Stimulated activated CD4-positive, alpha-beta T cell treated with anti-CD3 and anti-CD28 coated beads, Interleukin-12 subunit alpha, Interleukin-12 subunit beta, amount 100 ng/mL, for 48 hours (primary cell): ENCODE measurements at regions not wholly inside any gene's neighbourhood (a gene's known extent, or its start where the extent isn't known, plus 50 kb on each side); places are given as distances from the start of the nearest gene placed in this dataset.

Experiments
- DNase-seq, 3 donors: peaks; one replicate each; pipeline ENCODE4 v3.0.0-alpha.2; 2020; ENCODE audit warnings: low read depth in 2 of 3, low spot score in 1 of 3

DNA sequence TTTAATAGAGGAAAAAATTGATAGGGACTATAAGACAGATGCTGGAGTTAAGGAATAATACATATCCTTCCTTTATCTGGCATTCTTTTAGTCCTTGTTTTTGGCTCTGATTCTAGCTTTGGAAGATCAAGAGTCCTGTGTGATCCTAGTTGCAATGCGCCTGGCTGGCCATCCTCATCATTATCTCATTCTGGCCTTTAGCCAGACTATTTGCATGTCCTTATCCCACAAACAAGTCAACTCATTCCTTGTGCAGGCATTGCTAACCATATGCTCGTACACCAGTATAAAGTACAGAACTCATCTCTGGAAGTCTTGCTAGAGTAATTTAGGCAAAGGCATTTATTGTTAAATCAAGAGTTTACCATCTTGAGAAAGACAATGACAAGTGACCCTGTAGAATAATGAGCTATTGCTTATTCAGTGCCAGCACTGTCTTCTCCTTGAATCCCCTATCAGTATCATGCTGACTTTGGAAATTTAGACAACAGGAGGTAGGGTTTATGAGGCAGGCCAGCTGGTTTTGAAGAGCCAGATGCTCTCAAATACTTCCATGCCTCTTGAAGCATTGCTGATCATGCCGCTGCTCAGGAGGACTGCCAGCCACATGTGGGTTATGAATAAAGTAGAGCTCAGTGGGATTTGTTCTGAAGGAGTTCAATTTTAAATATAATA, 1730.3 kb upstream of the TENM3 start:
- no peak for DNase-seq

DNA sequence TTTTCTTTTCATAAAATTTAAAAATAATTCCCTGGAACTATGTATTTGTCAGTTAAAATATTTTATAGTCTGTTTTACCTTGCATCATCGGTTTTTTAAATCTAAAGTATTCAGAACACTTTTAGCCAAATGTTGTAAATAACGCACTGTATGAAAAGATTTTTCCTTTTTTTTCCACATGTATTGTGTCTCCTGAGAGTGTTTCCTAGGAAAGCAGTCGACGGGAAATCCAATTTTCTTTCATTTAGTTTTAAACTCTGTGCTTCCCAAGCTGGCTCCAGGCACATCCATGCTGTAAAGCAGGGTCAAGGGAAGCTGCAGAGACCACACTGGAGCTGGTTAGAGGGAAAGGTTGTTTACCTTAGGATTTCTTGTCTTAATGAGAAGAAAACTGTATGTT, 1724.3 kb upstream of the TENM3 start:
- no peak for DNase-seq

DNA sequence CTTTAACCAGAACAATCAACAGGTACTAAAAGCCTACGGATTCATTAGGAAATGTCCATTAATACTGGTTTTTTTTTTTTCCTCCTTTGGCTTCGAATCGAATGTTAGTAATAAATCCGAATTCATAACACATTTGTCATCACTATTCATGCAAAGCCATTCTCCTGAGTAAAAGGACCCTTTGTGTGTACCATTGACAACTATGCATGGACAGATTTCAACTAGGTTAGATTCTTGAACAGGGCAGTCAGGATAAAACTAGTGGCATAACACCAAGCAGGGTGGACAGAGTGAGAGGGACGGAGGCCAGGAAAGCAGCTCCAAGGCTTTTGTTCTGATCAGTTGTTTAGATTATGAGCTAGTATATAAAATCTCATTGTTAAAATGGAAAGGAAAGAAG, 1722.0 kb upstream of the TENM3 start:
- DNase-seq: no peak

DNA sequence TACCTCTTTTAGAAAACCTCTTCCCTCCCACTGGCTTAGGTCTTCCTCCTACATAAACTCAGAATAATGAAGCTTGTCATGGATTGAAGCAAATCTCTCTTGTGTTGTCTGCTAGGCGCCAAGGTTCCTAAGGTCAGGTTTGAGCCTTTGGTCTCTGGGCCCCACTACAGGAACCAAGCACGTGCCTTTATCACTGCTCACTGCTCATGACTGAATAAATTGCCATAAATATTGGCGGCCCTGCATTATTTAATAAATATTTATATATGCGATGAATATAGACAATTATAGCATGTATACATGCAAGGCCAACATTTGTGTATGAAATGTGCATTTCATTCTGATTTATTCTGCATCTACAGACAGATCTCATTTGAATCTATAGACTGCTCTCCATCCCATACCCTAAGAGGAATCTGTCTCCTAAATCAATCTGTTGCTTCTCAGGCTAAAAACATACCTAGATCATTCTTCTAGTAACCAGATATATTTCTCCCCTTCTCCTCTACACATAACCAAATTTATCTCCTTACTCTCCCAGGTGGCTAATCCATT, 1717.6 kb upstream of the TENM3 start:
- DNase-seq: no peak

DNA sequence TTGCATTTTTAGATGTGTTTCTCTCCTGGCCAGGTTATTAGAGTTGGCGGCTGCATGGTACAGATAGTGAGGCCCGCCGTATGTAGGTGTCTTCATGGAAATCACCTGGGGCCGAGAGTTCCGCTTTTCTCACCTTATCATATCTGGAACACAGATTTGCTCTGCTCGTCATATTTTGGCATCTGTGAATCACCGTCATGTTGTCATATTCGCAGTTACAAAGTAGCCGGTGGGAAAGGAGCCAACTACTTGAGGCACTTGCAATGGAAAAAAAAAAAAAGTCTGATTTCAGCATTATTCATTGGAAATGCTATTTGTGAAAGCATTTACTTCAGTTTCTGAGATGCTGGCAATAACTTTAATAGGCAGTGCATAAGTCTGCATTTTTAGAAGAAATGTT, 1715.2 kb upstream of the TENM3 start:
- no peak for DNase-seq

DNA sequence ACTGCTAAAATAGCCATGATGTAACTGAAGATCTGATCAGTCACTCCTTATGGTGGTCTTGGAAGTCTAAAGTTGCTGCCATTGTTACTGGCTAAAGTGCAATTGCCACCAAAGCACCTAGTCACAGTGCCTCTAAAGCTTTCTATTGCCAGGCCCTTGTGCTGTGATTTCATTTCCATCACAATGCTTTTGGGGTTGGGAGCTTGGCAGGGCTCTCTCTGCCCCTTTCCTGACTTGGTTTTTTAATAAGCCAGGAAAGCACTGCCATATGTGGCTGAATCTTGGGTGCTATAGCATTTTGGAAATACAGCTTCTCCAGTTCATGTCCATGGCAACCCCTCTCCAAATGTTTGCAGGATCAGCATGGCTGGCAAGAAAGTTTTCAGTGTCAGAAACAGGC, 1712.4 kb upstream of the TENM3 start:
- no peak for DNase-seq

DNA sequence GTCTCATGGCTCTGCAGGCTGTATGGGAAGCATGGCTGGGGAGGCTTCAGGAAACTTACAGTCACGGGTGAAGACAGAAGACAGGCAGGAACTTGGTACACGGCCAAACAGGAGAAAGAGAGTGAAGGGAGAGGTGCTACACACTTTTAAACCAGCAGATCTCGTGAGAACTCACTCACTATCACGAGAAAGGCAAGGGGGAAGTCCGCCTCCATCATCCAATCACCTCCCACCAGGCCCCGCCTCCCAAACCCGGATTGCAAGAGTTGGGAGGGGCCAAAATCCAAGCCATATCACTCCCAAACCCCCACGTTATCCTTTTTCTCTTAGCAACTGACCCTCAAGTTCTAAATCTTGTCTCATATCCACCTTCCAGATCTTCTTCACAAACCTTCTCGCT, 1710.5 kb upstream of the TENM3 start:
- no peak for DNase-seq

DNA sequence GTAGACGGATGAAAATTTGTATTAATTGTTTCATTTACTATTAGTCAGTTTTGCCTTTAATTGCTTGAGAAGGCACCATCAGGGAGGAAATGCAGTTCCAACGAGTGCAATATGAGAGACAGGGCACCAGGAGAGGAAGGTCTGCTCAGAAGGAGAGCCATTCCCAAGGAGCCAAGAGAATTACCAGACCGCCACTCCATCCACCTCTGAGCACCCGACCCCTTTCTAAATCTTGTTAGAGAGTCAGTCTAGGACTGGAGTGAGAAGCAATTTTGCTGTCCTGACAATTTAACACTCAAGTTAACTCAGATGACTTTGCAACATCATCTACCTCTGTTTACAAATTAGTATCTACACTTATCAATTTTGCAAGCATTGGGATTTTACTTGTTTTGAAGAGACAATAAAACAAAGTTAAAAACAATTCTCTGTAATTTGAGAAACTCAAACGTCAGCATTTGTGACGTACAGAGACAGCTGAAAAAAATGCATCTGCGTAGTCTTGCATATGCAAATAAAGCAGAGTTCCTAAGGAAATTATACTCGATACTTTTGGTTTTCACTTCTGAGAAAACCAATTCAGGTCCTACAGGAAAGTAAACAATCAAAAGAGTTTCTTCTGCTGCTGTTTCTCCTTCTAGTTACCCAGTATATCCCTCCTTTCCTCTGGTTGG, 1704.7 kb upstream of the TENM3 start:
- DNase-seq: no peak

DNA sequence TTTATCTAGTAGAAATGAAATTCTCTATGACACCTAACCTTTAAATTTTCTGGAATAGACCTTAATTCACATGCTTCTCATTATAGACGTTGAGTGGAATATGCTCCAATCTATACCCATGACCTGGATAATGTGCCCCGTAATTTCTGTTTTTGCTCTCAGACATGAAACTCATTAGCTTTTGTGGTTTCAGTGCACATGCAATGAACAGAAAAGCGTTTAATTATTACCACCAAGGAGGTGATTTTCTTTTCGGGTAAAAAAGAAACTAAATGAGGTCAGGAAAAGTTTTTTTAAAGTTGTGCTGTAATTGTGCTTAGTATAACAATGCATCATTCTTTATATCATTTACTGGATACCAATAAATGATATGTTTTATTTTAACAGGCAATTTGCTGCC, 1703.9 kb upstream of the TENM3 start:
- DNase-seq: no peak

DNA sequence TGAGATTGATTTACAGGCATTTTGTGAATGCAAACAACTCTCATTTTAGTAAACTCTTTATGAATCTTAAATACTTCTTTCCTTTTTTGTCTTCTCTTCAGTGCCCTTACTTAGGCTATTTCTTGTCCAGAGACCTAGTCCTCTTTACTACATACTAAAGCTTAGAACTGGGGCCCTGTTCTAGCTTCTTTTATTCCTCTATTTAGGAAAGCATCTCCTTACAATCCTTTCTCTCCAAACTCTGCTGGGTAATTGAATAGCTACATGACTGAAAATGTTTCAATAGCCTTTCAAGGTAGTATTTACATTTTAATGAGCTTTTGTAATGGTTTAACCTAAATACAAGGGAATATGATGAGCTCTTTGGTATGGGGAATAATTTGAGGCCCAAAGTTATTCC, 1701.5 kb upstream of the TENM3 start:
- DNase-seq: no peak

DNA sequence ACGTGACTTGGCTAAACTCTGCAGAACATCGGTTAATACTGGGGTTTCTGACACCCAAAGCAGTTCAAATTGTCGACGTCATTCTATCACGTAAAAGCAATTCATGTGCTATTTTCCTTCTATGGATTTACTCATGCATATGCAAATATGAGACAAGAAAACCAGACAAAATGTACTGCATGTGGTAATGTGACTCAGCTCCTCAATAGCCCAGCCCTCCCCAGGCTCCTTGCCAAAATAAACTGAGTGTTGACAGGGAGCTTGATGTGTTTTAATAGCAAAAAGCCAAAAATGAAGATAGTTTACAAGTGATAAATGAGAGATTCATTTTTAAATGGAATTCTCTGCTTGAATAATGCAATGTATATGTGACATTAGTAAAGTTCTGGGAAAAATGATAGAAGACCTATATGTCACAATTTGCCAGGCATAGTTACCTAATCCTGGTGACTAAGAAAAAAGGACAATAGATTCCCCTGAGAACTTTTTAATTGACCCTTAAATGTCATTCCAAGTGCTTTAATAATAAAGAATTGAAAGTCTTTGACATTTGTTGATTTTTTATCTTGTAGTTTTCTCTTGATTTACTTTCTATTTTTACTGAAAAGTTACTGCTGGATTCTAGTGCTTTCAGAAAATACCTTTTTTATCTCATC, 1700.6 kb upstream of the TENM3 start:
- no peak for DNase-seq

DNA sequence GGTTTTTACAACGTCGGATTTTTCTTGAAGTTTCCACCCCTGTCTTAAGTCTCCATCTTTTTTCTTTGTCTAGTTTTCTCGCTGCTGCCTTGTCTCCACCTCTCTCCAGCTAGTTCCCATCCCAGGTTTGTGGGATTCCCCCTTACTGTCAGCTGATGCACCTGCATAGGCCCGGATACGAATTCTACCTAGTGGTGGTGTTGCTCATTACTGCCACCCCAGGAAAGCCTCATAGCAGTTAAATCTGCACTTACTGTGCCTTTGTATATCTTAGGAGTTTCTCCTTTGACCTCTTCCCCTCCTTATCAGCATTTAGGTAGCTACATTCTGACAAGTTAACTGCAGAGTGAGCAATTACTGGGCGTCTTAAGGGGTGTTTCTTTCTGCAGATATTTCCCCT, 1693.1 kb upstream of the TENM3 start:
- no peak for DNase-seq

DNA sequence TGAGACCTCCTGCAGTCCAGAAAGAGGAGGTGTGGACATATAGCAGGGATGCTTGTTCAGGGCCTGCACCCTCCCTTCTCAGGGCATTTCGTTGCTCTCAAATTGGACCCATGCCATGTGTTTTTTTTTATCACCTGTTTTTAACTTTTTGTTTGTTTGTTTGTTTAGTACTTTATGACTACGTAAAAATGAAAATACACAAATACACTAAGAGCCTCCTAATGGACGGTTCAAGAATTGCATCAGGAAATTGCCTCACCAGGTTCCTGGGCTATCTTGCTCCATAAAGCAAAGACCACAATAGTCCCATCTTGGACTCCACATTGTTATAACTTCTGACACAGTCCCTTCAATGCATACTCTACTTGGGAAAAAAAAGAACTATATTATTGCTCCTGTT, 1685.9 kb upstream of the TENM3 start:
- DNase-seq: no peak

DNA sequence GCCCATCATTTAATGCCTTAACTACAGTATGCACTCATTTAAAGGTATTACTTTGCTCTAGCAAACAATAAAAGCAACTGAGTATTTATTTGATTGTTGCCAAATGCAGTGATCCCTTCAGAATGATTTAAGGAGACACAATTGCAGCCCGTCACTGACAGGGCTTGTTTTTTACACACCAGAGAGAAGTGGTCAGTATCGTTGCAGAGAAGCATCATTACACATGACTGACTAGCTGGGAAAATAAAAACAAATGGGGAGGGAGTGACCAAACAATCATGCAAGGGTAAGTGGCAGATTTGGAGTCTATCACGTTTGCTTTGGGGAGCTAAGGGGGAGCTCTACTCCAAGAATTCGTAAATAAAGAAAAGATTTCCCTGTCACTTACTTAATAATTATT, 1685.3 kb upstream of the TENM3 start:
- no peak for DNase-seq

DNA sequence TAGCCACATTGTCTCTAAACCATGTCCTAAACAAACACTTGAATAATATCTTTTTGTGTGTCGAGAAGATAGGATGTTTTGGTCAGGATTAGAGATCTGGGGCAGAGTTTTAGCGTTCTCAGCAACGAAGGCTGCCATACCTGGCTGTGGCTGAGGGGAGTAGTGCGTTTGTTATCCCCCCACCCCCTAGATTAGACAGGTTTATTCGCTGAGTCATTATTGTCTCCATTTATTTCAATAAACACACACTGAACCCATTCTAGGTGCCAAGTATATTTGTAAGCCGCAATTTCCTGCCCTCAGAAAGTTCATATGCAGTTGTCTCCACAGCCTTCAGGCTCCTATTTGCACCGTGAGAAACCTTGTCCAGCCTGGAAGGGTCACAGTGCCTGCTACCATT, 1684.8 kb upstream of the TENM3 start:
- DNase-seq: no peak

DNA sequence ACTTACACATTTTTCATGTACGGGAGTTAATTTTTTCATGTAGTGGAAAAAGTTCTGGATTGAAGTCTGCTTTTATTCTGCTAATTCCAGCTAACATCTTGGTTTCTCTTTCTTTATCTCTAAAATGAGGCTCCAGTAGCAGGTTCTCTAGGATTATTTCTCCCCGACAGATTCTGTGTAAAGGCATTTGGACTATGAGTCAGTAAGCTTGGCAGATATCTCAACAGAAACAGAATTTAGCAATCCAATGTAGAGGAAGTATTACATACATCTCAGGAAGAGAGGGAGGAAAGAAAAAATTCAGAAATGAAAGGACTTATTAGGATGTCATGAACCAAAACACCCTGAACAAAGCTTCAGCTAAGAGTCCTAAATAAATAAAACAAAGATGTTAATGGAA, 1682.3 kb upstream of the TENM3 start:
- no peak for DNase-seq

DNA sequence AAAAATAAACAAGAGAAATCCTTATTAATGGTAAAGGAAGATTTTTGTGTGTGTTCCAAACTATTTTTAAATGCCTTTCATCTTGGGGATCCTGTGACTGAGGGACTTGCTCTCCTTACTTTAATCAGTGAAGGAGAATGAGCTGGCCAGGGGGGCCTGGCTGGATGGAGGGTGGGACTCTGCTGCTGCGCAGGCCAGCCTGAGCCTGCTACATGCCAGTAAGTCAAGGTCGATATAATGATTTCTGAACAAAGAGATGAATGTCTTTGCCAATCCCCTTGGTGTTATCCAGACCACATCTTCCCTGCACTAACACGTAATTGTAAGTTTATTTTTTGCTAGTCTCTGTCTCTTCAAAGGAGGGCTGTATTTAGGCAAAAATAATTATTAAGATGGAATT, 1679.2 kb upstream of the TENM3 start:
- no peak for DNase-seq

DNA sequence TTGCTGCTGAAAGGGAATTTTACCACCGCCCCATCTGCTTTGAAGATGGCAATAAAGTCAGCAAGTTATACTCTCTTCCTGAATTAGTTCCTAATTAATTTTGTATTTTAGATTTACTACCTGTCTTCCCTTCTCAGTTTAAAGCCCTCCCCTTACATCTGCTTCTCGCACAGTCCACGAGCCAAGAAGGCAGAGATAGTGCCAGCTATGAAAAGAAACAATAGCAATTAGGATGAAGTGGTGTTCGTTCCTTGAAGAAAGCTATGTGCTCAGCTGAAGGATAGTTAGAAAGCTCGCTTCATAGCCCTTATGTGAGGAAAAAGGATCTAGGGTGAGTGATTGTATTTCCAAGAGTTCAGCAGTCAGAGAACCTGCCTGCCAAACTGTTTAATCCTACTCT, 1678.8 kb upstream of the TENM3 start:
- DNase-seq: no peak

DNA sequence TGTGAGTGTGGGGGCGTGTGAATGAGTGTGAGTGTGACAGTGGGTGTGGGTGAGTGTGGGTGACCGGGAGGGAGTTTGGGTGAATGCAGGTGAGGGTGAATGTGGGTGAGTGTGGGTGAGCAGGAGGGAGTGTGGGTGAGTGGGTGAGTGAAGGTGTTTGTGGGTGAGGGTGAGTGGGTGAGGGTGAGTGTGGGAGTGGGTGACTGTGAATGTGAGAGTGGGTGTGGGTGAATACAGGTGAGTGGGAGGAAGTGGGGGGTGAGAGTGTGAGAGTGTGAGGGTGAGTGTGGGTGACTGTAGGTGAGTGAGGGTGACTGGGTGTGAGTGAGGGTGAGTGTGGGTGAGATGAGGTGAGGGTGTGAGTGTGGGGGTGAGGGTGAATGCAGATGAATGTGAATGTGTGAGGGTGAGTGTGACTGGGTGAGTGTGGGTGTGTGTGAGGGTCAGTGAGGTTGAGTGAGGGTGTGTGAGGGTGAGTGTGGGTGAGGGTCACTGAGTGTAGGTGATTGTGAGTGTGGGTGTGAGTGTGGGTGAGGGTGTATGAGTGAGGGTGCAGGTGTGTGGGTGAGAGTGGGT, 1677.3 kb upstream of the TENM3 start:
- DNase-seq: no peak

DNA sequence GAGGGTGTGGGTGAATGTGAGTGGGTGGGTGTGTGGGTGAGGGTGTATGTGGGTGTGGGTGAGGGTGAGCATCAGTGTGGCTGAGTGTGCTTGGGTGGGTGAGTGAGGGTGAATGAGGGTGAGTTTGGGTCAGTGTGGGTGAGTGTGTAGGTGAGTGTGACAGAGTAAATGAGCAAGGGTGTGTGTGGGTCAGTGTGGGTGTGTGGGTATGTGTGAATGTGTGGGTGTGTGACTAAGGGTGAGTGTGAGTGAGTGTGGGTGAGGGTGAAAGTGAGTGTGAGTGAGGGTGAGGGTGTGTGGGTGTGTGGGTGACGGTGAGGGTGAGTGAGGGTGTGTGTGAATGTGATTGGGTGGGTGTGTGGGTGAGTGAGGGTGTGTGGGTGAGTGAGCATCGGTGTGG, 1676.7 kb upstream of the TENM3 start:
- no peak for DNase-seq

DNA sequence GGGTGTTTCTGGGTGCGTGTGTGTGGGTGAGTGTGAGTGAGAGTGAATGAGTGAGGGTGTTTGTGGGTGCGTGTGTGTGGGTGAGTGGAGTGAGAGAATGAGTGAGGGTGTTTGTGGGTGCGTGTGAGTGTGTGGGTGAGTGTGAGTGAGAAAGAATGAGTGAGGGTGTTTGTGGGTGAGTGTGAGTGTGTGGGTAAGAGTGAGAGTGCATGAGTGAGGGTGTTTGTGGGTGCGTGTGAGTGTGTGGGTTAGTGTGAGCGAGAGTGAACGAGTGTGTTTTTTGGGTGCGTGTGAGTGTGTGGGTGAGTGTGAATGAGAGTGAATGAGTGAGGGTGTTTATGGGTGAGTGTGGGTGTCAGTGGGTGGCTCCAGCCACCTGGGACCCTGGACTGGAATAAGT, 1676.1 kb upstream of the TENM3 start:
- no peak for DNase-seq

DNA sequence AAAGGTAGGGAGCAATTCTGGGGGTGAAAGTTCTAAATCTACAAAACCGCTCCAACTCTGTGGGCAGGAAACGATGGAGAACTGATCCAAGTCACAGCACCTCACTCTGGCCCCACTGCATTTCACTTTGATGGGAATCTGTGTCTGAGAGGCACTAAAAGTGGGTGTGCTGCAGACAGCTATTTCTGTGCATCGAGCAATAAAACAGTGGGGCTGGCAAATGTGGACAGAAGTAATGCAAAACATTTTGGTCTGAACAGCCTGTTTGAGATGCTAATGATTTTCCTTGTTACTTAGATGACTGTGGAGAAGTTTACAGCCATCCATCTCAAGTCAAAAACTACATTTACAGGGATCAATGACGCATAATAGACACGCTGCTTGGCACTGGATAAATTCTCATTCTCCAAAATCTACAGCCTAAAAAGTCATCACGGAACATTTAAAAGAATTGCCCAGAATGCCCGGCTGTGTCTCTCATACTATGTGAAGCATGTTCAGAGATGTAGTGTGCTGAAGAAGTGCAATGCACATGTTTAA, 1671.6 kb upstream of the TENM3 start:
- no peak for DNase-seq
